HG03175 (cell line): ENCODE measurements at regions not wholly inside any gene's neighbourhood (a gene's known extent, or its start where the extent isn't known, plus 50 kb on each side); places are given as distances from the start of the nearest gene placed in this dataset.
"Not testable (repeated sequence)": the region's sequence is repeated elsewhere in the genome, so short reads cannot be mapped to it uniquely, and the experiment has no call there.

ENCODE experiments used
- ATAC-seq: cut with Tn5 transposase; IDR thresholded peaks from one replicate; pipeline ENCODE4 v1.9.1; 2021; ENCODE audit warnings: mild to moderate bottlenecking, moderate library complexity; ENCODE audit not compliant: unreplicated experiment

GRCh38 chr2:125582516-125582915 lies 1073.4 kb upstream of the GYPC start:
- no peak for ATAC-seq

GRCh38 chr2:125584732-125585131 lies 1071.2 kb upstream of the GYPC start:
- no peak for ATAC-seq

GRCh38 chr2:125588780-125589179 lies 1067.2 kb upstream of the GYPC start:
- no peak for ATAC-seq

DNA sequence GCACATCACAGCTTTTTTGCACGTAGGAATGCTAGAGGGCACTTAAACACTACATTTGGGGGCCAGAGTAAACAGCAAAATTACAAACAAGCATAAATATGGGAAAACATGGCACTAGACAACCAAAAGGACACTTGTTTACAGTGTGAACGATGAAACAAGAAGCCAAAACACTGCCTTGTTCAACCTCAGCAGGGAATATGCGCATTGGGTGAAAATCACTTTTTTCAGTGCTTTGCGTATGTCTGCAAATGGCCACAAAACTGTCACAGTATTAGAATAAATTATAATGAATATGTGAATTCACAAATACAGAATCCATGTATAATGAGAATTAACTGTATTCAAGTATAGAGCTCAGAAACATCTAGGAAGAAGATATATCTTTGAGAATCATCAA lies 1064.0 kb upstream of the GYPC start:
- no peak for ATAC-seq

- no peak for ATAC-seq
Observed at GRCh38 chr2:125593036-125593435, 1062.9 kb upstream of the GYPC start.

DNA sequence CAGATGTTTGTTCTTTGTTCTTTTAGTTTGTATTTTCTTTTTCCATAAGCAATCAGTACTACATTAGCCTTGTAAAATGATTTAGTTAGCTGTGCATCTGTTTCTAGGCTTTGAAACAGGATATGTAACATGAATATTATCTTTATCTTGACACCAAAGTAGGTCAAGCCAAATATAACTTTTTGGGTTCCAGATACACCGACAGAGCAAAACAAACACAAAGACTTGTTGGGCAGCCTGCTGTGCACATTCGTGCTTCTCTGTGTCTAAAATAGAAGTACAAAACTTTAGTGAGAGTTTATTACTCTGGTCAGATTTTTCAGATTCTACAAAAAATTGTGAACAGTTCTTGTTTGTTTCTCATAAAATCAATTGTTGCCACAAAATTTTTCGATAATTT lies 1059.3 kb upstream of the GYPC start:
- ATAC-seq: no peak

DNA sequence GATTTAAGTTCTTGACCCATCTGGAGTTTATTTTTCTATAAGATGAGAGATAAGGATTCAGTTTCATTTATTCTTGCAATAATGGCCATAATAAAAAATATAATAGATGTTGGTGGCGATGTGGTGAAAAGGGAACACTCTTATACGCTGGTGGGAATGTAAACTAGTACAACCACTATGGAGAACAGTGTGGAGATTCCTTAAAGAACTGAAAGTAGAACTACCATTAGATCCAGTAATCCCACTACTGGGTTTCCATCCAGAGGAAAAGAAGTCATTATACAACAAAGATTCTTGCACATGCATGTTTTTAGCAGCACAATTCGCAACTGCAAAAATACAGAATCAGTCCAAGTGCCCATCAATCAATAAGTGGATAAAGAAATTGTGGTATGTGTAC lies 1040.5 kb upstream of the GYPC start:
- ATAC-seq: no peak

DNA sequence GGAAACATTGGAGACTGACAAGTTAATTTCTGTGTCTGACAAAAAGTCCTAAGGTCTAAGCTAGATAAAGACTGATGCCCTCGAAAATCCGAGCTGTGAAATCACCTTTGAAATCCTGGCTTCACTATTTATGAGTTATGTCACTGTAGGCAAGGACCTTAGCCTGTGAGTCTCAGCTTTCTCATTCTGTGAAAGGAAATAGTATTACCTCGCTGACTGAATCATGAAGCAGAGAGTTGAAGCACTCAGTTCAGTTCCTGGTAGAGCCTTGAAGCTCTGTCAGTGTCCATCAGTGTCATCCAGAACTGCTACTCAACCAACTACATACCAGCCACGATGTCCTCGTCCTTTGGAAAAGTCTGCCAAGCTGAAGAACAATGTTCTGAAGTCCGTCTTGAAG lies 1025.6 kb upstream of the GYPC start:
- no peak for ATAC-seq

DNA sequence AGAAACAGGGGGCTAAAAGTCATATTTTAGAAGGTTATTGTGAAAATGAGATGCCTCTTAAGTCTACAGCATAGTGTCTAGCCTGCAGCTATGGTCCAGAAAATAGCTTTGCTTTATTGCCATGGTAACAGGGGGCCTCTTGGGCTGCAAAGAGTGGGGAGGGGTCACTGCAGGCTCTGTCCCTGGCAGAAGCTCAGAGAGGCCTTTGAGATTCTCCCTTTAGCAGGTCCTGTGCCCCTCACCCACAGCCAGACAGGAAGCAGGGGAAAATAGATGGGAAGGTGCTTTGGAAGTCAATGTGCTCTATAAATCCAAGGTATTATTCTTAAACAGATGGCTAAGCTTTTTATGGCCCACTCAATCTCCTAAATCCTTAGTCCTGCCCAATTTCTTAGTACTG lies 1021.3 kb upstream of the GYPC start:
- ATAC-seq: no peak

- ATAC-seq: no peak
Observed at GRCh38 chr2:125638345-125638744, 1017.6 kb upstream of the GYPC start.

GRCh38 chr2:125642032-125642431 lies 1013.9 kb upstream of the GYPC start:
- ATAC-seq: no peak

- no peak for ATAC-seq
Observed at GRCh38 chr2:125643128-125643527, 1012.8 kb upstream of the GYPC start.

GRCh38 chr2:125643585-125643984 lies 1012.4 kb upstream of the GYPC start:
- no peak for ATAC-seq

DNA sequence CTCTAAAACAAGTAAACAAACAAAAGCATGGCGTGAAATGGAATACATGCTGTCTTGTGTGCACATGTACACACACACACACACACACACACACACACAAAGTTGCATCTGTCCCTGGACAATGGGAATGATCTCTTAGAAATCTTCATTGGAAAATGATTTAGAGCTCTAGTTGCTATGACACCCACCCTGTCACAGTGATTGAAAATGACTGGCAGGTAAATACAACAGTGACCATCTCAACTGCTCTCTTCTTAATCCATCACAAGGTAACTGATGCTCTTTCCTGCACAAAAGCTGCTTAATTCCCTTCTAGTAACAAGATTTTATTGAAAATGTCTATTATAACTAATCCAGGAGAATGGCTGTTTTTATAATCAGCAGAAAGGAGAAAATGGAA lies 1011.7 kb upstream of the GYPC start:
- ATAC-seq: no peak

DNA sequence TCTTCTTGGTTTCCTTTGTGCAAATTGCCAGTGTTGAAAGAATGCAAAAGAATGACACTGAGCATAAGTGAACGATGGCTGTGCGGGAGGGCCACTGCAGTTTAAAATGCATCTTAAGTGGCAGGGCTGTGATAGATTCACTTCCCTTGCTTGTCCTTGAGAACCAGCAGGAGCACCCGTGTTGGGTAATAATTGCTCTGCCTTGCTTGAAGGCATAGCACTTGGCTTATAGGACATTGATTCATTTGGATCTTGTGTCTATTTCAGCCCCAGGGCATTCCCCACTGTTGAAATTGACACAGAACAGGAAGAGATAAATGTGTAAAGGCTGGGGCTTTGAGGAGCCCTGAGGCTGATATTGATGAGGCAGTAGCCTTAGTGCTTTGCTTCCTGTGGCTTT lies 1003.7 kb upstream of the GYPC start:
- ATAC-seq: no peak

DNA sequence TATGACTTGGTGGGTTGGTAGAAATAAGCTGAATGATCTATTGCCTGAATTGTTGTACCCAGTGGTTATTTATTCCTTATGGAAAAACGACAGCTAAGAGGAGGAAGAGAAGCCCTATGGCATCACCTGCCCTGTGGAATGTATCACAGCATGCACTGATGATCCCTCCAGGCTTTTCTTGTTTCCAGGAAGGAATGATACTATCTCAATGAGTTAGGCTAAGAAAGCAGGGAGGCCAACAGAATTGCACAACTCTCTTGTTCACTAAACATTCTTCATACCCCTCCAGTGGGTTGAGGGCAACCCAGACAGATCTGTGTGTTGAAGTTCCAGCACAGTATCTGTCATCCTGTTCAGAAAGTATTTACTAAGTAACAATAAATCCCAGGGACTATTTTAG lies 1001.7 kb upstream of the GYPC start:
- ATAC-seq: no peak

- ATAC-seq: no peak
Observed at GRCh38 chr2:125656190-125656589, 999.8 kb upstream of the GYPC start.

DNA sequence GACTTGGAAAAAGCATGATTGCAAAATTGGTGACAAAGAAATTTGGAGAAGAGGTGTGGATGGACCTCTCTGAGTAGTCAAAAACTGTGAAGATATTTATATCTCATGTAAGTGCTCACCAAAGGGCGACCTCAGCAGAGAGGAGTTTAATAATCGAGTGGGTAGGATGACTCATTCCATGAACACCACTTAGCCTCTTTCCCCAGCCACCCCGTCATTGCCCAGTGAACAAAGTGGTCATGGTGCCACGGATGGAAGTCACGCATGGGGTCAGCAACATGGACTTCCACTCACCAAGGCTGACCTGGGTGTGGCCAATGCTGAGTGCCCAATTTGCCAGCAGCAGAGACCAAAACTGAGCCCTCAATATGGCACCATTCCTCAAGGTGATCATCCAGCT lies 997.4 kb upstream of the GYPC start:
- ATAC-seq: no peak

- ATAC-seq: not testable (repeated sequence)
Observed at GRCh38 chr2:125660369-125660768, 995.6 kb upstream of the GYPC start.

DNA sequence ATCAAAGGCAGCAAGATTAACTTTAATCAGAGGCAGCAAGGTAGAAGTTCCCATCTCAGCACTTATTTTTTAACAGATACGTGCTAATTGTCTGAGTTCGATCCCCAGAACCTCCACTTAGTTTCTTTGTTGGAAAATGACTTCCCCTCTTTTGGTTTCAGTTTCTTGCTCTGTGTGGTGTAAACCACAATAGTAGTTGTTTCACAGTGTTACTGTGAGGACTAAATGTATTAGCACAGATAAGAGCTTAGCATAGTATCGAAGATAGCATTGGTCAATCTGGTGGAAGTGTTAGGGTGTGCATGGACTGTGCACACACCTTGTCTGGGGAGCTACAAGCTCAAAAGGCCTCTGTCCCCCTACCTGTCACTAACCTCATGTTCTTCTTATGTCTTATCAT lies 988.3 kb upstream of the GYPC start:
- ATAC-seq: no peak

GRCh38 chr2:125679903-125680302 lies 976.1 kb upstream of the GYPC start:
- ATAC-seq: no peak

GRCh38 chr2:125680809-125681208 lies 975.1 kb upstream of the GYPC start:
- ATAC-seq: no peak

- no peak for ATAC-seq
Observed at GRCh38 chr2:125681576-125681975, 974.4 kb upstream of the GYPC start.
